ENCODE measurements at regions not wholly inside any gene's neighbourhood (a gene's known extent, or its start where the extent isn't known, plus 50 kb on each side); places are given as distances from the start of the nearest gene placed in this dataset.

DNA sequence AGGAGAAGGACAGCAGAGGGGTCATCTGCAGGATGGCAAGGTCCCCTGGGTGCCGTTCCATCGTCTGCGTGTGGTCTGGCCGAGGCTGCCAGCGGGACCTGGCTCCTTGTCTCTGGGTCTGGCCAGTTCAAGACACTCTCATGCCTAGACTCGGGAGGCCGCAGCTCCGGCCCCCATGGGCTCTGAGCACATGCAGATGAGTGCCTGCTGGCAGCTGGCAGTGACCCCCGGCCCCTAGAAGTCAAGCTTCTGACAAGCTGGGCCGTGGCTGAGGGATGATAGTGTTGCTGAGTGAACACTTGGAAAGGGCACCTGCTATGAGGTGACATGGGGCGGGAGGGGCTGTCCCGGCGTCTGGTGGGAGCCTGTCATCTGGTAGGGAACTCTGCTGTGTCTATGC, 1180.6 kb downstream of the BRD1 start:
- no peak for DNase-seq

- DNase-seq, result no peak
These were observed 1181.3 kb downstream of the BRD1 start for GRCh38 chr22:48646216-48646925.

DNA sequence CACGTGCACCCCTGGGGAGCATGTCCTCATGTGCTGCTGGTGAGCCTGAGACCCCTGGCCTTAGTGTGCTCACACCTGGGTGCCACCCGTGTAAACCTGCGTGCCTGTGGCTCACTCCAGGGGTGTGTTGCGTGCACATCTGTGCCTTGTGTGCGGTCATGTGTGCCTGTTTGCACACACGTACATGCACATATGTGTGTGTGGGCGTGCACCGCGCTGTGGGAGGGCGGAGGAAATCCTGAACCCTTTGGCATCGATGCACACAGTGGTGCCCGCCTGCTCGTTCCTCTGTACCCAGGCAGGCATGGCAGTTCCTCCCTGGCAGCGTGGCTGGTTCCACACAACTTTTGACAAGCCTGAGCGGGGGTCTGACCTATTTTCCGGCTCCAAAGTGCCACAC, 1181.9 kb downstream of the BRD1 start:
- no peak for DNase-seq

DNA sequence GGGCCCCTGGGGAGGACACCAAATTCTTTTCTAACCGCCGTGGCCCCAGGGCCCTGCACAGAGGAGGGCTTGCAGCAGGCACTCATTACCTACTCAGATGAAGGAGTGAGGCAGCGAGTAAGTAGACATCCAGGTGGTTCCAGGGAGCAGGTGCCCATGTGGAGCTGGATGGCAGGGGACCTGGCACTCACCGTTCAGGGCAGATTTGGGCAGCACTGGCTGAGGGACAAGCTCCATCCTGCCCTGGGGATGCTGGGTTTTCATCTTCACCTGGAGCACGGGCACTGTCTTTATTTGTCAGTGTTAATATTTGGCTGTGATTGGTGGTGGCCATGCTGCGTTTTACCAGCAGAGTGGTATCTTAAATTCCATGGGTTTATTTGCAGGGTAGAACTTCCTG, 1182.7 kb downstream of the BRD1 start:
- DNase-seq, result no peak

GRCh38 chr22:48644108-48644507, 1183.6 kb downstream of the BRD1 start:
- DNase-seq, result no peak

DNA sequence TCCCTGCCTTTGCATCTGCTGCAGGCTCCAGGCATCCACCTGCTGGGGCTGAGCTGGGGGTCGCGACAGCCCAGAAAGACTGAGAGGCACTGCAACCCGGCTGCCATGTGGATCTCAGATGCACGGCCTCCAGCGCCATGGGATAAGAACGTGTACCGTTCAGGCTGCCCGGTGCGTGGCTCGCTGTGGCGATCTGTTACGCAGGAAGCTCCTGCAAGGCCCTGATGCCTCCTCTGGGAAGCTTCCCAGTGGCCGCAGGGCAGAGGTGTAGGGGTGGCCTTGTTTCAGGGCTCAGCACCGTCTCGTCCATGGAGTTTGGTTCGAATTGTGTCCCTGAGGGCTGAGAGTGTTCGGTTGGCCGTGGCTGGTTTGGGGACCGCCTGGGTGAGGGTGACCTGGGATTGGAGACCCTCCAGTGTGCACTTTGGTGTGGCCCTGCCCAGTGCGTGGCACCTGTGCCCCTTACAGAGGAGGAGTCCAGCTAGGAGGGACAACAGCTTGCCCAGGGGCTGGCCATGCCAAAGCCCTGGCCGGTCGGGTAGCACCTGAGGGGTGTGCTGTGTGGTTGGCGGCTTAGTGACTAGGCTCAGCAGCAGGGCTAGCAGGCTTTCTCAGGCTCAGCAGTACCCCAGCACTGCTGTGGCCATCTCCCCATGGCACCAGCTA, 1184.5 kb downstream of the BRD1 start:
- no peak for DNase-seq

- DNase-seq, result no peak
These were observed 1185.1 kb downstream of the BRD1 start for GRCh38 chr22:48642550-48642949.

DNA sequence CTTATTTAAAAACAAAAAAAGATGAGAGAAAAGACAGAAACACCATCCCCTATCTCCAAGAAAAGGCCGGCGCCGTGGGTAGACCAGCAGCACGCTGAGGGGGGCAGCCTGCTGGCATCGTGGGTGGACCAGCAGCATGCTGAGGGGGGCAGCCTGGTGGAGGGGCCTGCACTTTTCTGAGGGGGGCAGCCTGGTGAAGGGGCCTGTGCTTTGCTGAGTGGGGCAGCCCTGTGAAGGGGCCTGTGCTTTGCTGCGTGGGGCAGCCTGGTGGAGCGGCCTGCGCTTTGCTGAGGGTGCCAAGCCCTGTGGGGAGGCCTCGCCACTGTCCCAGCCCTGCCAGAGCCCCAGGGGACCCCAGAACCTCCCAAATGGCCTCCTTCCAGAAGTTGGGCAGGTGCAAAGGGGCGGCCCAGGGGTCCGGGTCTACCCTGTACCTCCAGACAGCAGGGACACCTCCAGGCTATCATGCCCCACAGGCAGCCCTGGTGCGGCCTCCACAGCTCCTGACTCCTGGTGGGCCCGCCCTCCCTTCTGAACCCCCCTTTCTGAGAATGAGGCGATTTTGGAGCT, 1185.7 kb downstream of the BRD1 start:
- DNase-seq, result no peak

DNA sequence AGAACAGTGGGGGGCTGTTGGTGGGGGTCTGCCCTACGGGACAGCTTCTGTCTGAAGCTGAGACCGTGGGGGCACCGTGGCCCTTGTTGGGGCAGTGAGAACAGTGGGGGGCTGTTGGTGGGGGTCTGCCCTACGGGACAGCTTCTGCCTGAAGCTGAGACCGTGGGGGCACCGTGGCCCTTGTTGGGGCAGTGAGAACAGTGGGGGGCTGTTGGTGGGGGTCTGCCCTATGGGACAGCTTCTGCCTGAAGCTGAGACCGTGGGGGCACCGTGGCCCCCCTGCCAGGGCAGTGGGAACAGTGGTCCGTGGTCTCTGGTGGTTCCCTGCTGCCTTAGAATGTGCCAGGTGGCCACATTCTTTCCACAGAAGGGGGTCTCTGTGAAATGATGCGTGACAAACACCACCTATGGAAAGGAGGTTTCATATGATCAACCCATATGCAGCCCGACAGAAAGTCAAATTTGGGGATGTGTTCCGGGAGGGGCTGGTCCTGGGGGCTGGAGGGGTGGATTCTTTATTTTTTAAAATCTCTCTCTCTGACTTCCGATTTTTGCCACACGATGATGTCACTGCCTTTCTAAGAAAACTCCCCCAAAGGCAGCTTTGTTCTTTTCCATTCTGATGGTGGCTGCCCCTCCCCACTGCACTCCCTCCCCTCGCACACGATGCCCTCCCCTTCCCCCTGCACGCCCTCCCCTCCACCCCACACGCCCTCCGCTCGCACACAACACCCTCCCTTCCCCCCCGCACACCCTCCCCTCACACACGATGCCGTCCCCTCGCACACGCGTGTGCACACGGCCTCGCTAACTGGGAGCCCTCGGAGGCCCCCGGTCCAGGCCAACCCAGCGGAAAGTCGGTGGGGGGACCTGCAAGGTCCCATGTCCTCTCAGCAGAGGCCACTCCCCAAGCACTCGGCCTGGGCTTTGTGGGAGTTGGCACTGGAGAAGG, 1186.5 kb downstream of the BRD1 start:
- DNase-seq, result no peak

DNA sequence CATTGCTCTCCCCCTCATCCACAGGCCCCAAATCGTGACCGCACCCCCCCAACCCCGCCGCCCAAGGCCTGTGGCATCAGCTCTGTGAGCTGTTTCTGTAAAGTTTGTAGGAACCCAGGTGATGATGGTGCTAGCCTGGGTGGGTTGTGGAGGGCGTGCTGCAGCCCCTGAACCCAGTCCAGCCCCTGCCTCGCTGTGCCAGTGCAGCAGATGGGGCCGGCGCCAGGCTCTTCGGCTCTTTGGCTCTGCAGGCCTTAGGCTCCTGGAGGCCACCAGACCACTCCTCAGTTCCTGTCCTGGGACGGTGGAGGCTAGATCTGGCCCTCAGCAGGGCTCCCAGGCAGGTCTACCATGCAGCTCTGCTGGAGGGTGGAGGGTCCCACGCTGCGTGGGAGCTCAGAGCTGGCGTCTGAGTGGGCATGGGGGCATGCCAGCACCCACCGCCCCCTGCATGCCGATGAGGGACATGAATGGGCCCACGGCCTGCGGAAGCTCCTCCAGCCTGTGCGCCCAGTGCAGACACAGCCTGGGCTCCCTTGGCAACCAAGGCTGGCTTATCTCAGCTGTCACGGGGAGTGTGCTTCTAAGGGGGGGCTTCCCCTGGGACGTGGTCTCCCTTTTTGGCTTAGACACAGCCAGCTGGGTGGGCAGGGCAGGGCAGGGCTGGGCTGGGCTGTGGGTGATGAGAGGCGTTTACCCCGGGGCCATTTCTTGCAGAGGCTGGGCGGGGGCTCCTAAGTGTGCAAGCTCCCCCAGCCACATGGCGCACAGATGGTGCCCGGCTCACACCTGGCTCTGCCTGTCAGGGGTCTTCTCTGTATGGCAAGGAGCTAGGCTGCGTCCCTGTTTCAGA, 1187.6 kb downstream of the BRD1 start:
- no peak for DNase-seq

DNA sequence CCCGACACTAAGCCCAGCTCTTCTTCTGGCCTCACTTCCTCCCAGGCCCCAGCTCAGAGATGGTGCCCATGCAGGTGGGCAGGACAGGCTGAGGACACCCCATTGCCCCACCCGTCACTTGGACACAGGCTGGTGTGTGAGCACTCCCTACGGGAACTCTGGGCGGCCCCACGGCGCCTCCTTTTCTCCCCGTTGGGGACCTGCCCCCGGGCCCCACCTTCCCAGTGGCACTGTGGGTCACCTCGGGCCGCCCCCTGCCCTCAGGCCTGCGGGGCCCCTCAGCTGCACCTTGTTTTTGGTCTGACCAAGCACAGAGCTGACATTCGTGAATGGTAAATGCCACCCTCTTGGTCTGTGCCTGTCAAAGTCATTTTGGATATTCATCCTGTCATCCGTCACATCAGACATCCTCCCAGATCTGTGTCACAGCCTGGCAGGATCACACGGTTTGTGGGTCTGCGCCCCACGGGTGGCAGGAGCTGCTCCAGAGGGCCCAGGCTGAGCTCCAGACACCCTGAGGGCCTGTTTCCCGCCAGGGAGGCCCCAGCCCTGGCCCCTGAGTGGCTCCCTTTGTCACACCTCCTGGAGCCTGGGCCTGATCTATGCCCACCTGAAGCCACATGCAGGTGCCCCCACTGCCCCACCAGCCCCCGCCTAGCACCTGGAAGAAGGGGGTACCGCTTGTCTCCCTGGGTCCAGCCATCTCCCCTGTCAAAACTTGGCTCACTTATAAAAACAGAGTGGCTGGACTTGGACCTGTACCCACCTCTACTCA, 1188.5 kb downstream of the BRD1 start:
- no peak for DNase-seq

GRCh38 chr22:48637231-48637630, 1190.4 kb downstream of the BRD1 start:
- no peak for DNase-seq

- DNase-seq, result no peak
These were observed 1190.9 kb downstream of the BRD1 start for GRCh38 chr22:48636746-48637145.

DNA sequence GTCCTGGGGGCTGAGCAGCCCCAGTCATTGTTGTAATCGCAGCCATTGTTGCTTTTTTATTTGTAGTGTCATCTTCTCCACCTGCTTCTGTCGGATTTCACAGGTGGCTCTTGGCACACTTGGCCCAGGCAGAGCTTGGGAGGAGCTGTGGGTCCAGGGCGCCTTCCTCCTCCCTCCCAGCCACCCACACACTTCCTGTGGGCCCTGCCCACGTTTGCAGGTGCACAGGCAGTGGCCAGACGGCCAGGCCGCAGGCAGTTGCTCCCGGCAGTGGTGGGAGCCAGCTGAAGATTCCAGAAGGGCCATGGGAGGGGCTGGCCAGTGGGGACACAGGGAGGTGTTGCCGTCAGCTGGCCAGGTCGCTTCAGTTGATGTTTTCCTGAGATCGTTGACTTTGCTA, 1191.9 kb downstream of the BRD1 start:
- no peak for DNase-seq

DNA sequence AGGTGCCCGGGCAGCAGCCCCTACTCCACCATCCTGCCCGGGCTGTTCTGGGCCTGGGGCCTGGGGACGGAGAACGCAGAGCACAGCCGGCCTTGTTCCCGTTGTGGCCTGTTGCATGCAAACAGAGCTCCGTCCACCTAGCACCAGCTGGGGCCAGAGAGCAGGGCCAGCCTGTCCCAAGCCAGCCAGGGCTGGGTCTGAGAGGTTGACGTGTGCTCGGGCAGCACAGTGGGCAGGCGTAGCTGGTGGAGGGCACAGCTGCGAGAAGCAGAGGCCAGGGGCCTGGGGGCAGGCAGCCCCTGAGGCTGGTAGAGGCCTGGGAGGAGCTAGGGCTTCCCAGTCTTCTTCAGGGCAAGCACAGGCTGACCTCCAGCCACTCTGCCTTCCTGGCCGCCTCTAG, 1192.6 kb downstream of the BRD1 start:
- DNase-seq, result no peak

DNA sequence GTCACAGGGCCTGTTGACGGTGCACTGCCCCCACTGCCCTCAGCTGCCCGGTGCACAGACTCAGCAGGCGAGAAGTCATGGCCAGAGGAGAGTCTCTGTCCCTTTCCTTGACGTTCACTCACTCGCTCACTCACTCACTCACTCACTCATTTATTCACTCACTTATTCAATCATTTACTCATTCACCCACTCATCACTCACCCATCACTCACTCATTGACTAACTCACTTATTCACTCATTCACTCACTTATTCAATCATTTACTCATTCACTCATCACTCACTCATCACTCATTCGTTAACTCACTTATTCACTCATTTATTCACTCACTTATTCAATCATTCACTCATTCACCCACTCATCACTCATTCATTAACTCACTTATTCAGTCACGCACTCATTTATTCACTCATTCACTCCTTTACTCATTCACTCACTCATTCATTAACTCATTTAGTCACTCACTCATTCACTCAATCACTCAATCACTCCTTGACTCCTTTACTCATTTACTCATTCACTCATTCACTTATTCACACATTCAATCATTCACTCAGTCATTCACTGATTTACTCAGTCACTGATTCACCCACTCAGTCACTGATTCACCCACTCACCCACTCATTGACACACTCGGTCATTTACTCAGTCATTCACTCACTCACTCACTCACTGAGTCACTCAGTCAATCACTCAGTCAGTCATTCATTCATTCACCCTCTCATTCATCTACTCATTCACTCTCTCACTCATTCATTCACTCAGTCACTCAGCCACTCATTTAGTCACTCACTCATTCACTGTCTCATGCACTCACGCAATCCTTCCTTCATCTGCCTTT, 1193.5 kb downstream of the BRD1 start:
- DNase-seq, result no peak

DNA sequence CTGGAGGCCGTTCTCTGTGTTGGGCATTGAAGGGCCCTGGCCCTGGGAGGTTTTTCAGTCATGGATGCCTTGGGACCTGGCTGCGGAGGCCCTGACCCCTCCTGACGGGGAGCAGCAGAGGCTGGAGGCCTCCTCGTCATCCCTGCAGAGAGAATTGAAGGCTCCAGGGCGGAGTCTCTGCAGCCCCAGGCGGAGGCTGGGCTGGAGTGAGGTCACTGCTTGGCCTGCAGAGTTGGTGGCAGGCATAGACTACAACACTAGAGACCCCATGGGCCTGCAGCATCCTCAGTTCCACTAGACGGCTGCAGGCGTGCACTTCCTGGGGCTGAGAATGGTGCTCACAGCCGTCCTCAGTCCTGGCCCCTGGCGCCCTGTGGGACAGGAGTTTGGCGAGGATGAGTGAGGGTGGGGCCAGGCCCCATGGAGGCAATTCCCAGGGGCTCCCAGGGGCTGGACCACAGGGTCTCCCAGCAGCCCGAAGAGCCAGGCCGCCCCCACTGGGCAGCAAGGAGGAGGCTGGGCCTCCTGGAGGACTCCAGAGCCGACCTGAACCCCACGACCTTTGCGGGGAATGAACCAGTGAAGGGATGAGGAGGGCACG, 1194.9 kb downstream of the BRD1 start:
- DNase-seq, result no peak

- DNase-seq, result no peak
These were observed 1196.3 kb downstream of the BRD1 start for GRCh38 chr22:48631288-48631863.

- DNase-seq, result no peak
These were observed 1196.8 kb downstream of the BRD1 start for GRCh38 chr22:48630848-48631247.

GRCh38 chr22:48630433-48630754, 1197.3 kb downstream of the BRD1 start:
- DNase-seq, result no peak

All from CD4-positive, alpha-beta T cell treated with Interleukin-21 for 1 hour (primary cell).